HG02870 (cell line): ENCODE measurements at regions not wholly inside any gene's neighbourhood (a gene's known extent, or its start where the extent isn't known, plus 50 kb on each side); places are given as distances from the start of the nearest gene placed in this dataset.

ENCODE experiments used
- ATAC-seq: cut with Tn5 transposase; IDR thresholded peaks from one replicate; pipeline ENCODE4 v1.9.1; 2021; ENCODE audit warnings: mild to moderate bottlenecking, moderate library complexity; ENCODE audit not compliant: unreplicated experiment

DNA sequence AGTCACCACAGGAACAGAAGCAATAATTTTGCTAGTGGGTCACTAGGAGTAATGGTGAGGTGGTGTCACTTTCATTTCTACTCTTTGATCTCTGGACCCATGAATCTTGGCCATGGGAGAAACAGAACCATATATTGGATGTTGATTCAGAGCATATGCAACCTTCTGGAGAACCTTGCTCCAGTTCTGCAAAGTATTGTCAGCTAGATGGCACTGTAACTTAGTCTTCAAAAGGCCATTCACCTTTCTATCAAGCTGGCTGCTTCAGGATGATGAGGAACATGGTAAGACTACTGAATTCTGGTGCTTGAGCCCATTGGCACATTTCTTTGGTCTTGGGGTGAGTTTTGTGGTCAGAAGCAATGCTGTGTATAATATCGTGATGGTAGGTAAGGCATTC, 129.1 kb upstream of the FBN2 start:
- ATAC-seq = no peak

- no peak for ATAC-seq
Observed at GRCh38 chr5:128667751-128668150, 129.7 kb upstream of the FBN2 start.

- ATAC-seq = no peak
Observed at GRCh38 chr5:128668921-128669320, 130.9 kb upstream of the FBN2 start.

- peak; percentile 94 for ATAC-seq
Observed at GRCh38 chr5:128669803-128670202, 131.8 kb upstream of the FBN2 start.

- no peak for ATAC-seq
Observed at GRCh38 chr5:128671943-128672342, 133.9 kb upstream of the FBN2 start.

DNA sequence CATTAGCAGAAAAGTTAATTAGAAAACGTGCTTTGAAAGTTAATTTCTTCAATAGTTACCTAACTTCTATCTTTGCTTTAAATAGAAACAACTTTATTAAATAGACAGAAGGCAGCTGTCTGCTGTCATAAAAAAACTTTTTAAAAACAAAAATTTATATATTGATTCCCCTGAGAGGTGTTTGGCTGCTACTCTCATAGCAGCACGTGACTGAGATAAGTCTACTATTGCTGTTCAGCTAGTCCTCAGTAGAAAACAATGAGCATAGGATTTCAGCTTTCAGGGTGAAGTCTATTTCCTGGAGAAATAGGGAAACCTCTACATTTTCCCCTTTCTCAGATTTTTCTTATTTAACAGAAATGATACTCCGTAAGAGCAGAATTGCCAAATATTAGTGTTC, 135.0 kb upstream of the FBN2 start:
- no peak for ATAC-seq

DNA sequence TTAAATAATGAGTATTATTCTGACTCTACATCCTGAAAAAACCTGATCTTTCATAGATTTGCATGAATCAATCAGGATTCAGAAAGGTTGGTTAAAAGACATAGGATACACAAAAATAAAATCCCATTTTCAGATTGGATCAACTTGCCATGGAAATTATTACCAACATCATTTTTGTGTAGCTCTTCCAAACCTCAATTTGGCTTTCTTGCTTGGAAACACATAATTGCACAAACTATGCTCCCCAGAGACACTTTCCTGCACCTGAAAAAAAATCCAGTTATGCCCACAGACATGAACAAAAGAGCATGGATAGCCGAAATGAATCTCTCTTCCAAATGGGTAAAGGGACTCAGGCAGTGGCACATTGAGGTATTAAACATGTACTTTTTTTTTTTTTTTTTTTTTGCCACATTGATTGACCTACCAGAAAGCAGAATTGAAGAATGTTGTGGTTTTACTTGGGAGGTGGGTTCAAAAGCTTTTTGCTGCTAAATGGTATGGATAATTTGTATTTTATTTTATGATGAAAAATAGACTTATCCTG, 135.4 kb upstream of the FBN2 start:
- ATAC-seq = no peak

- no peak for ATAC-seq
Observed at GRCh38 chr5:128673970-128674369, 135.9 kb upstream of the FBN2 start.

- peak; percentile 70 for ATAC-seq
Observed at GRCh38 chr5:128674837-128675446, 136.9 kb upstream of the FBN2 start.

DNA sequence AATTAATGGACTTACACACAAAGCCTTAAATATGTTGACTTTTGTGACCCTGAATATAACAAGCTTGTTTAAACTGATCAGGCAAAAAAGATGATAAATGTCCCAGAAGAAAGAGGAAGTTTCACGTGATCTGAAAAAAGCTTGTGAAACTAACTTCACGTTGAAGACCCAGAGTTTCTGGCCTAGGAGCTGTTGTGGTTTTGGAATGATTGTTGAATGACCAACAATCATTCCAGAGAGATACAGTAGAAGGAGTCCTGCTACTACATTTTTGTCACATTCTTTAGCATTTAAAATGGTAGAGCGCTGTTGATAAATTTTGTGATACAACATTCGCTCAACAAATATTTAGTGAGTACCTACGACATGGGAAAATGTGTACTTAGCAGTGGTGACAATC, 143.1 kb upstream of the FBN2 start:
- no peak for ATAC-seq

GRCh38 chr5:128681764-128682592, 143.9 kb upstream of the FBN2 start:
- ATAC-seq = no peak

- ATAC-seq = no peak
Observed at GRCh38 chr5:128682669-128683068, 144.6 kb upstream of the FBN2 start.

DNA sequence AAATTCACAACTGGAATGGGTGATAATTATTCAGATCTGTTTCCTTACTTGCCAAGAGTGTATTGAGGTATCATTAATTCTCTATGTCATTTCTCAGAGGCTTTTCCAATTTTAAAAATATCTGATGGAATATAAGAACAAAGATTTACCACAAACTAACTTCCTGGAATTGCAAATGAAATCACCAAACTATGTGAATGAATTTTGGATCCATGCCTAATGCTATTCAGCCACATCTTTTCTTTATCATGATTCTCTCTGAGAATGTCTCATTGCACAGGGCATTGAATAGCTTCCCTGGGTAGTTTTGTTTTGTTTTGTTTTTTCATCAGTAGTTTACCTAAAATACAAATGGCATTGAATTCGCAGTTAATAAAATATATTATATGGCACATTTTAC, 146.9 kb upstream of the FBN2 start:
- no peak for ATAC-seq

DNA sequence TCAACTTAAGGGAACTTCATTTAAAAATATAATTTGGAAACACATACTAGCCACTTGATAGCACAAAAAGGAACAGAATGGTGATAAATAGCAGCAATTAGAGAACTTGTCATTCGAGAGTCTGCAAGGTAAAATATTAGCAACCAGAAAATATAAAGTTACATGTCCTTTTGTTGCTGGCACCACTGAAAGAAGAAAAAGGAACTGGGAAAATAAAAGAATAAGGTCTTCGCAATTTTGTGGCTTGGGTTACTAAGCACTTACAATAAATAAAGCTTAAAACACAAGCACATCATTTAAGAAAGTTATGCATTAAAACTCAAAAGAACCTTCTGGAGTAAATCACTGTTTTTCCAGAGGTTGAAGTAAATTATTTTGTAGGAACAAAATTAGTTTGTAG, 149.9 kb upstream of the FBN2 start:
- ATAC-seq = no peak

DNA sequence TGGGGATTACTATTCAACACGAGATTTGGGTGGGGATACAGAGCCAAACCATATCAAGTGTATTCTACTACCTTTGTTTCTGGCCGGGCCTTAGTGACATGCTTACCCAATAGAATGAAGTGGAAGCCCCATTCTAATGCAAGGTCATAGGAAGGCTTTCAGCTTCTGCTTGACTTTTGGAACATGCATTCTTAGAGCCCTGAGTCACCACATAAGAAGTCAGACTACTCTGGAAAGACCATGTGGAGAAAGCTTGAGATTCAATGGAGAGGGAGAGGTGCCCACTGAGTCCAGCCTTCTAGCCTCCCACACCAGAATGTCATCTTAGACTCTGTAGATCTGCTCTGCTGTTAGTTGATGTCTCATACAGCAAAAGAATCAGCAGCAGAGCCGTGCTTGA, 155.7 kb upstream of the FBN2 start:
- ATAC-seq = no peak

GRCh38 chr5:128695791-128696530, 157.9 kb upstream of the FBN2 start:
- no peak for ATAC-seq

GRCh38 chr5:128701301-128701700, 163.3 kb upstream of the FBN2 start:
- no peak for ATAC-seq

- no peak for ATAC-seq
Observed at GRCh38 chr5:128703322-128703721, 165.3 kb upstream of the FBN2 start.

DNA sequence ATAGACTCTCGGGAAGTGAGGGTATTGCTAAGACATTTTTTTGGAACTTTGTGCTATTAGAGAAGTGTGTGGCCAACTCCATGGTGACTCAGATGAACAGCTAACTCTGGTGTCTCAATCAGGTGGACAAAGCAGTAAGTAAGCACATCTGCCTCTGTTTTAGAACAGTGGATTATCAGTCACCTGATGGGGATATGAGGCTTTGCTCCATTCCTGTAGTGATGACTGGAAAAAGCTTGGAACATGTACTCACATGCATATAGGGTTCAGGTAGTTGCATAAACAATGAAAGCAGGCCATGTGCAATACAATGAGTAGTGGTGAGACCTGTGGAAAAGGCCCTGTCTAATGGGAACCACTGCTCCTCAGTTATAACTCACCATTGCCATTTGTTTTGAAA, 168.2 kb upstream of the FBN2 start:
- no peak for ATAC-seq

DNA sequence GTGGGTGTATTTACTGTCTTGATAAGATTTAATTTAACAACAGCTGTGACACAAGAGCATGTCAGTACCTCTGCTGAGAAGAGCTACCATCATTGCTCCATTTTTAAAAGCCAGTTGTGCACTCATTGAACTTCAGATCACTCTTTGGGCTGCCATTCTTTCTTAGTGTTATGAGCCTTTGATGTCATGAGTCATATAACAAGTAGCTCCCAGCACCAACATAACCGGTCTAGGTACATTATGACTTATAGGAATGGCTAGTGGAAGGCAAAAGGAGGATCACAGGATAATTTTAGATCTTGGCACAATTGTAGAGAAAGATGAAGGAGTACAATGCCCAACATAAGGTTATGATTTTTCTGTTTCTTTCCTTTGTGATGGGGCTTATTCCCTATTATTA, 170.8 kb upstream of the FBN2 start:
- no peak for ATAC-seq

GRCh38 chr5:128711216-128711615, 173.2 kb upstream of the FBN2 start:
- ATAC-seq = no peak

- ATAC-seq = no peak
Observed at GRCh38 chr5:128714551-128714950, 176.5 kb upstream of the FBN2 start.
